ENCODE measurements at regions not wholly inside any gene's neighbourhood (a gene's known extent, or its start where the extent isn't known, plus 50 kb on each side); places are given as distances from the start of the nearest gene placed in this dataset.

DNA sequence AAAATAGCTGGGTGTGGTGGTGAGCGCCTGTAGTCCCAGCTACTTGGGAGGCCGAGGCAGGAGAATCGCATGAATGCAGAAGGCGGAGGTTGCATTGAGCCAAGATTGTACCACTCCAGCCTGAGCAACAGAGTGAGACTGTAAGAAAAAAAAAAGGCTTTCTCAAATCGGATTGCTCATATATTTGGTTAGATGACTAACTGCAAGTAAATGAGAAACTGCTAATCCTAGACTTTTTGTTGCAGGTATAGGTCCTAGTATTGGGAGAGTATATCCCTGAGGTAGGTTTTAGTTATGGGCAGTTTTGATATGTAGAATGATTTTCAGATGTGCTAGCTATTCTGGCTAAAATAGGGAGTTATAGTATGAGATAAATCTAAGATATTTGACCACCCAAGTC, 944.8 kb downstream of the DNAH5 start:
- no peak overlapping the region for H3K4me3 Mint-ChIP-seq
- no peaks in the 10 kb centered on the region for H3K9me3 Mint-ChIP-seq
- no peaks in the 10 kb centered on the region for H3K4me1 Mint-ChIP-seq
- ChIA-PET POLR2A (no interaction called here), CTCF (no interaction called here)
- no peaks in the 10 kb centered on the region for H3K36me3 Mint-ChIP-seq
- no peak overlapping the region for H3K27ac Mint-ChIP-seq
- H3K27me3 Mint-ChIP-seq (ENCODE audit: low read depth): no peaks in the 10 kb centered on the region
- ATAC-seq: no peak
- no peak for DNase-seq (ENCODE audit: low spot score)
- TF ChIP-seq JAZF1 (CRISPR knock-in tag; IDR thresholded peaks at IDR 0.05): no peak
- TF ChIP-seq, protein P1, sequence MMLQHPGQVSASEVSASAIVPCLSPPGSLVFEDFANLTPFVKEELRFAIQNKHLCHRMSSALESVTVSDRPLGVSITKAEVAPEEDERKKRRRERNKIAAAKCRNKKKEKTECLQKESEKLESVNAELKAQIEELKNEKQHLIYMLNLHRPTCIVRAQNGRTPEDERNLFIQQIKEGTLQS (CRISPR knock-in tag; conservative IDR thresholded peaks at IDR 0.05): no peak
- TF ChIP-seq, protein P2, sequence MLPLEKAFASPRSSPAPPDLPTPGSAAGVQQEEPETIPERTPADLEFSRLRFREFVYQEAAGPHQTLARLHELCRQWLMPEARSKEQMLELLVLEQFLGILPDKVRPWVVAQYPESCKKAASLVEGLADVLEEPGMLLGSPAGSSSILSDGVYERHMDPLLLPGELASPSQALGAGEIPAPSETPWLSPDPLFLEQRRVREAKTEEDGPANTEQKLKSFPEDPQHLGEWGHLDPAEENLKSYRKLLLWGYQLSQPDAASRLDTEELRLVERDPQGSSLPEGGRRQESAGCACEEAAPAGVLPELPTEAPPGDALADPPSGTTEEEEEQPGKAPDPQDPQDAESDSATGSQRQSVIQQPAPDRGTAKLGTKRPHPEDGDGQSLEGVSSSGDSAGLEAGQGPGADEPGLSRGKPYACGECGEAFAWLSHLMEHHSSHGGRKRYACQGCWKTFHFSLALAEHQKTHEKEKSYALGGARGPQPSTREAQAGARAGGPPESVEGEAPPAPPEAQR (CRISPR knock-in tag; IDR thresholded peaks at IDR 0.05): no peak
- TF ChIP-seq MXD4 (CRISPR knock-in tag; IDR thresholded peaks at IDR 0.05; ENCODE audit: borderline replicate concordance): no peak
- TF ChIP-seq ZNF671 (CRISPR knock-in tag; IDR thresholded peaks at IDR 0.05): no peak
- TF ChIP-seq JUN (CRISPR knock-in tag; IDR thresholded peaks at IDR 0.05): no peak
- TF ChIP-seq SMAD4 (CRISPR knock-in tag; IDR thresholded peaks at IDR 0.05): no peak
- no peak for TF ChIP-seq SOX15 (CRISPR knock-in tag; IDR thresholded peaks at IDR 0.05)
- TF ChIP-seq ELF4 (CRISPR knock-in tag; IDR thresholded peaks at IDR 0.05; ENCODE audit: low read depth): no peak
- TF ChIP-seq SP1 (CRISPR knock-in tag; conservative IDR thresholded peaks at IDR 0.05): no peak
- no peak for TF ChIP-seq RELA (CRISPR knock-in tag; IDR thresholded peaks at IDR 0.05; ENCODE audit: borderline replicate concordance)
- TF ChIP-seq TP53 (CRISPR knock-in tag; IDR thresholded peaks at IDR 0.05): no peak
- TF ChIP-seq GABPB1 (CRISPR knock-in tag; IDR thresholded peaks at IDR 0.05): no peak
- TF ChIP-seq ZNF121 (CRISPR knock-in tag; IDR thresholded peaks at IDR 0.05): no peak
- TF ChIP-seq ZNF416 (CRISPR knock-in tag; IDR thresholded peaks at IDR 0.05): no peak
- TF ChIP-seq, protein P3, sequence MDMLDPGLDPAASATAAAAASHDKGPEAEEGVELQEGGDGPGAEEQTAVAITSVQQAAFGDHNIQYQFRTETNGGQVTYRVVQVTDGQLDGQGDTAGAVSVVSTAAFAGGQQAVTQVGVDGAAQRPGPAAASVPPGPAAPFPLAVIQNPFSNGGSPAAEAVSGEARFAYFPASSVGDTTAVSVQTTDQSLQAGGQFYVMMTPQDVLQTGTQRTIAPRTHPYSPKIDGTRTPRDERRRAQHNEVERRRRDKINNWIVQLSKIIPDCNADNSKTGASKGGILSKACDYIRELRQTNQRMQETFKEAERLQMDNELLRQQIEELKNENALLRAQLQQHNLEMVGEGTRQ (CRISPR knock-in tag; IDR thresholded peaks at IDR 0.05): no peak
- no peak for TF ChIP-seq KAT7 (CRISPR knock-in tag; IDR thresholded peaks at IDR 0.05; ENCODE audit: borderline replicate concordance)
- TF ChIP-seq SMAD3 (CRISPR knock-in tag; IDR thresholded peaks at IDR 0.05; ENCODE audit: borderline replicate concordance): no peak
- TF ChIP-seq, protein P4, sequence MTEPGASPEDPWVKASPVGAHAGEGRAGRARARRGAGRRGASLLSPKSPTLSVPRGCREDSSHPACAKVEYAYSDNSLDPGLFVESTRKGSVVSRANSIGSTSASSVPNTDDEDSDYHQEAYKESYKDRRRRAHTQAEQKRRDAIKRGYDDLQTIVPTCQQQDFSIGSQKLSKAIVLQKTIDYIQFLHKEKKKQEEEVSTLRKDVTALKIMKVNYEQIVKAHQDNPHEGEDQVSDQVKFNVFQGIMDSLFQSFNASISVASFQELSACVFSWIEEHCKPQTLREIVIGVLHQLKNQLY (CRISPR knock-in tag; IDR thresholded peaks at IDR 0.05): no peak
- TF ChIP-seq CREB1 (CRISPR knock-in tag; IDR thresholded peaks at IDR 0.05): no peak

DNA sequence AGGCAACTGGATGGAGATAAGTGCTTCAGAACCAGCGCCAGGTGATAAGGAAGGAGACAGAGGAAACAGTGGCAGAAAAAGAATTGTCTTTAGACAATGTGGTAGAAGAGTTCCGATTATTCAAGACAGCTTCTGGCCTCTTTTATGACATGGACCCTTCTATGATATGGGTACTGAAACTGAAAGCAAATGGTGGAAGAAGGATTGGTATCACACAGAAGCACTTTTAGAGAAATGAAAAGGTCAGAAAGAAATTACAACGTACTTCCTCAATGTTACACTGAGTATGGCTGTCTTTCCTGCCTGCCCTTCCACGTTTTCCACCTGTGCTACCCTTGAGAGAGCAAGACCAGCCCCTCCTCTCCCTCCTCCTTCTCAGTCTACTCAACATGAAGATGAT, 959.3 kb downstream of the DNAH5 start:
- ChIA-PET POLR2A (no interaction called here), CTCF (no interaction called here)
- no peak for TF ChIP-seq NR2C2 (CRISPR knock-in tag; IDR thresholded peaks at IDR 0.05)
- H3K4me3 Mint-ChIP-seq: no peak overlapping the region
- no peaks in the 10 kb centered on the region for H3K4me1 Mint-ChIP-seq
- no peak for DNase-seq (ENCODE audit: low spot score)
- no peaks in the 10 kb centered on the region for H3K27me3 Mint-ChIP-seq (ENCODE audit: low read depth)
- no peak for ATAC-seq
- no peak overlapping the region for H3K27ac Mint-ChIP-seq
- no peaks in the 10 kb centered on the region for H3K9me3 Mint-ChIP-seq
- no peaks in the 10 kb centered on the region for H3K36me3 Mint-ChIP-seq

DNA sequence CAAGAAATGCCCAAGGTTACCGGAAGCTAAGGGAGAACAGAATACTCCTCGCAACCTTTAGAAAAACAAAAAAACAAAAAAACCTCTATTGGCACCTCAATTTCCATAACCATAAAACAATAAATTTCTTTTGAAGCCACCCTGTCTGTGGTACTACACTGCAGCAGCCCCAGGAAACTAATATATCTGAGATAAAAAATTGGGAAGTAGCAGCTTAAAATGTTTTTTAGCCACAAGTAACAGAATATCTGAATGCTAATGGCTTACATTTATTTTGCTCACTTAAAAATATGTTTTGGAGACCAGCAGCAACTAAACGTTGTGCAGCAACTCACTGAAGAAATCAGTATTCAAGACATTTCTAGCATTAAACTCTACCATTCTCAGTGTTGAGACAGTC, 969.6 kb downstream of the DNAH5 start:
- Mint-ChIP-seq H3K27me3 (ENCODE audit: low read depth) (no peaks in the 10 kb centered on the region), H3K4me1 (0 out of 2 replicates have a peak, but pooled peaks cover 2% of the 10 kb centered on the region), H3K36me3 (no peaks in the 10 kb centered on the region), H3K9me3 (no peaks in the 10 kb centered on the region), H3K27ac (no peak overlapping the region), H3K4me3 (no peak overlapping the region)
- POLR2A ChIA-PET: interaction anchor here (0.6 kb wide), 1 partner anchor 321 kb away, joined by 3 read pairs; no protein-coding TSS in a partner anchor
- no peak for ATAC-seq
- no peak for DNase-seq (ENCODE audit: low spot score)
- CTCF ChIA-PET: no interaction called here
- TF ChIP-seq, protein P5, sequence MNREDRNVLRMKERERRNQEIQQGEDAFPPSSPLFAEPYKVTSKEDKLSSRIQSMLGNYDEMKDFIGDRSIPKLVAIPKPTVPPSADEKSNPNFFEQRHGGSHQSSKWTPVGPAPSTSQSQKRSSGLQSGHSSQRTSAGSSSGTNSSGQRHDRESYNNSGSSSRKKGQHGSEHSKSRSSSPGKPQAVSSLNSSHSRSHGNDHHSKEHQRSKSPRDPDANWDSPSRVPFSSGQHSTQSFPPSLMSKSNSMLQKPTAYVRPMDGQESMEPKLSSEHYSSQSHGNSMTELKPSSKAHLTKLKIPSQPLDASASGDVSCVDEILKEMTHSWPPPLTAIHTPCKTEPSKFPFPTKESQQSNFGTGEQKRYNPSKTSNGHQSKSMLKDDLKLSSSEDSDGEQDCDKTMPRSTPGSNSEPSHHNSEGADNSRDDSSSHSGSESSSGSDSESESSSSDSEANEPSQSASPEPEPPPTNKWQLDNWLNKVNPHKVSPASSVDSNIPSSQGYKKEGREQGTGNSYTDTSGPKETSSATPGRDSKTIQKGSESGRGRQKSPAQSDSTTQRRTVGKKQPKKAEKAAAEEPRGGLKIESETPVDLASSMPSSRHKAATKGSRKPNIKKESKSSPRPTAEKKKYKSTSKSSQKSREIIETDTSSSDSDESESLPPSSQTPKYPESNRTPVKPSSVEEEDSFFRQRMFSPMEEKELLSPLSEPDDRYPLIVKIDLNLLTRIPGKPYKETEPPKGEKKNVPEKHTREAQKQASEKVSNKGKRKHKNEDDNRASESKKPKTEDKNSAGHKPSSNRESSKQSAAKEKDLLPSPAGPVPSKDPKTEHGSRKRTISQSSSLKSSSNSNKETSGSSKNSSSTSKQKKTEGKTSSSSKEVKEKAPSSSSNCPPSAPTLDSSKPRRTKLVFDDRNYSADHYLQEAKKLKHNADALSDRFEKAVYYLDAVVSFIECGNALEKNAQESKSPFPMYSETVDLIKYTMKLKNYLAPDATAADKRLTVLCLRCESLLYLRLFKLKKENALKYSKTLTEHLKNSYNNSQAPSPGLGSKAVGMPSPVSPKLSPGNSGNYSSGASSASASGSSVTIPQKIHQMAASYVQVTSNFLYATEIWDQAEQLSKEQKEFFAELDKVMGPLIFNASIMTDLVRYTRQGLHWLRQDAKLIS (CRISPR knock-in tag; IDR thresholded peaks at IDR 0.05; ENCODE audit: borderline replicate concordance): no peak
- TF ChIP-seq, protein P6, sequence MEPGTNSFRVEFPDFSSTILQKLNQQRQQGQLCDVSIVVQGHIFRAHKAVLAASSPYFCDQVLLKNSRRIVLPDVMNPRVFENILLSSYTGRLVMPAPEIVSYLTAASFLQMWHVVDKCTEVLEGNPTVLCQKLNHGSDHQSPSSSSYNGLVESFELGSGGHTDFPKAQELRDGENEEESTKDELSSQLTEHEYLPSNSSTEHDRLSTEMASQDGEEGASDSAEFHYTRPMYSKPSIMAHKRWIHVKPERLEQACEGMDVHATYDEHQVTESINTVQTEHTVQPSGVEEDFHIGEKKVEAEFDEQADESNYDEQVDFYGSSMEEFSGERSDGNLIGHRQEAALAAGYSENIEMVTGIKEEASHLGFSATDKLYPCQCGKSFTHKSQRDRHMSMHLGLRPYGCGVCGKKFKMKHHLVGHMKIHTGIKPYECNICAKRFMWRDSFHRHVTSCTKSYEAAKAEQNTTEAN (CRISPR knock-in tag; IDR thresholded peaks at IDR 0.05): no peak
- no peak for TF ChIP-seq CREB1 (CRISPR knock-in tag; IDR thresholded peaks at IDR 0.05)
- no peak for TF ChIP-seq NFE2L1 (CRISPR knock-in tag; IDR thresholded peaks at IDR 0.05)
- TF ChIP-seq ZNF232 (CRISPR knock-in tag; IDR thresholded peaks at IDR 0.05): no peak
- no peak for TF ChIP-seq ZNF396 (CRISPR knock-in tag; IDR thresholded peaks at IDR 0.05; ENCODE audit: borderline replicate concordance)

Data from WTC11 (cell line).